HEK293T (cell line): ENCODE measurements at regions not wholly inside any gene's neighbourhood (a gene's known extent, or its start where the extent isn't known, plus 50 kb on each side); places are given as distances from the start of the nearest gene placed in this dataset.

Experiments used
- BHLHE40 ChIP-seq: fragments of 450-650 bp; IDR thresholded peaks from 2 replicates; pipeline ENCODE4 v1.6.1; 2016; ENCODE audit warnings: mild to moderate bottlenecking, moderate library complexity, borderline replicate concordance
- CTBP1 ChIP-seq: fragments of 450-650 bp; IDR thresholded peaks from 2 replicates; pipeline ENCODE4 v1.6.1; 2016; ENCODE audit warnings: borderline replicate concordance
- FOXA1 ChIP-seq: fragments of 450-650 bp; IDR thresholded peaks from 2 replicates; pipeline ENCODE4 v1.6.1; 2016; ENCODE audit warnings: mild to moderate bottlenecking
- FOXK2 ChIP-seq: fragments of 450-650 bp; IDR thresholded peaks from 2 replicates; pipeline ENCODE4 v1.6.1; 2016; ENCODE audit warnings: mild to moderate bottlenecking
- L3MBTL2 ChIP-seq: fragments of 450-650 bp; conservative IDR thresholded peaks from 2 replicates; pipeline ENCODE4 v1.6.1; 2016; ENCODE audit warnings: mild to moderate bottlenecking
- NFRKB ChIP-seq: fragments of 450-650 bp; IDR thresholded peaks from 2 replicates; pipeline ENCODE4 v1.6.1; 2016; ENCODE audit warnings: mild to moderate bottlenecking, moderate library complexity
- PKNOX1 ChIP-seq: fragments of 450-650 bp; IDR thresholded peaks from 2 replicates; pipeline ENCODE4 v1.6.1; 2016
- SP1 ChIP-seq: fragments of 450-650 bp; IDR thresholded peaks from 2 replicates; pipeline ENCODE4 v1.6.1; 2017
- TARDBP ChIP-seq: fragments of 450-650 bp; IDR thresholded peaks from 2 replicates; pipeline ENCODE4 v1.6.1; 2016
- ZNF384 ChIP-seq: fragments of 450-650 bp; IDR thresholded peaks from 2 replicates; pipeline ENCODE4 v1.6.1; 2016

GRCh38 chr15:29888646-29889045 is 66.4 kb upstream of the TJP1 start:
- TF ChIP-seq NFRKB (no peak), ZNF384 (no peak), FOXK2 (no peak), TARDBP (no peak), BHLHE40 (no peak), L3MBTL2 (no peak), SP1 (no peak), FOXA1 (no peak), PKNOX1 (no peak), CTBP1 (no peak)
